SK-N-SH (cell line): ENCODE measurements at regions not wholly inside any gene's neighbourhood (a gene's known extent, or its start where the extent isn't known, plus 50 kb on each side); places are given as distances from the start of the nearest gene placed in this dataset.

Experiments
- CTCF ChIA-PET: fragments of 300-600, 350-600 bp; formaldehyde crosslinking; extraction: SDS; loops from one replicate; lab custom pipeline; 2021; lab: Yijun Ruan, JAX
- POLR2A ChIA-PET: fragments of 350-600 bp; sonication (Branson Sonifier 250); formaldehyde crosslinking; extraction: SDS; loops from one replicate; lab custom pipeline; 2020; ENCODE audit warnings: antibody characterized with exemption, inconsistent platforms; lab: Yijun Ruan, JAX
- DNase-seq: peaks from one replicate; pipeline ENCODE4 v3.0.0; 2012
- H2AFZ ChIP-seq: fragments of 200-600 bp; sonication (generic); 2 replicates; pipeline ENCODE4 v1.8.1; 2016; ENCODE audit warnings: antibody characterized with exemption, mild to moderate bottlenecking, low read depth
- H3F3A ChIP-seq: fragments of 200-600 bp; sonication (generic); replicated peaks from 2 replicates; pipeline ENCODE3; 2016; ENCODE audit warnings: antibody characterized with exemption, mild to moderate bottlenecking; ENCODE audit not compliant: insufficient read depth
- H3K27ac ChIP-seq, 2 experiments: fragments of 200-500 bp in 1 of 2; fragments of 200-600 bp in 1 of 2; sonication (Bioruptor generic) in 1 of 2; sonication (generic), shearing (Covaris generic) in 1 of 2; 2 replicates each; pipeline versions ENCODE4 v1.5.1 to v1.6.1; 2014 to 2016; ENCODE audit warnings: low read depth in 2 of 2, inconsistent platforms in 1 of 2, low read length in 1 of 2, mild to moderate bottlenecking in 1 of 2, mixed read lengths in 1 of 2
- H3K27me3 ChIP-seq: fragments of 200-600 bp; sonication (generic), shearing (Covaris generic); 2 replicates; pipeline ENCODE4 v1.6.1; 2016; ENCODE audit warnings: mixed run types; ENCODE audit not compliant: insufficient read depth
- H3K36me3 ChIP-seq, 2 experiments: fragments of 200-500 bp in 1 of 2; fragments of 200-600 bp in 1 of 2; sonication (Bioruptor generic) in 1 of 2; sonication (generic) in 1 of 2; replicated peaks in 1 of 2; 2 replicates each; pipeline versions ENCODE3 to v1.5.1; 2014 to 2016; ENCODE audit warnings: low read length in 1 of 2, mild to moderate bottlenecking in 1 of 2; ENCODE audit not compliant: insufficient read depth in 2 of 2, control insufficient read depth in 1 of 2
- H3K4me1 ChIP-seq, 2 experiments: fragments of 200-500 bp in 1 of 2; fragments of 200-600 bp in 1 of 2; sonication (Bioruptor generic) in 1 of 2; sonication (generic), shearing (Covaris generic) in 1 of 2; 2 replicates each; pipeline versions ENCODE4 v1.5.1 to v1.6.1; 2014 to 2016; ENCODE audit warnings: low read depth in 1 of 2, low read length in 1 of 2, mixed run types in 1 of 2; ENCODE audit not compliant: insufficient read depth in 2 of 2, control insufficient read depth in 1 of 2
- H3K4me2 ChIP-seq: fragments of 200-600 bp; sonication (generic), shearing (Covaris generic); 2 replicates; pipeline ENCODE4 v1.6.1; 2017; ENCODE audit warnings: mixed run types
- H3K4me3 ChIP-seq, 2 experiments: fragments of 200-500 bp in 1 of 2; fragments of 200-600 bp in 1 of 2; sonication (Bioruptor generic) in 1 of 2; sonication (generic), shearing (Covaris generic) in 1 of 2; 2 replicates each; pipeline versions ENCODE4 v1.5.1 to v1.8.1; 2014 to 2016; ENCODE audit warnings: low read depth in 2 of 2, inconsistent platforms in 1 of 2, low read length in 1 of 2, mild to moderate bottlenecking in 1 of 2, mixed read lengths in 1 of 2, moderate library complexity in 1 of 2
- H3K79me2 ChIP-seq: fragments of 200-600 bp; sonication (generic); 2 replicates; pipeline ENCODE4 v1.8.1; 2017; ENCODE audit warnings: mild to moderate bottlenecking; ENCODE audit not compliant: insufficient read depth
- H3K9ac ChIP-seq: fragments of 200-600 bp; sonication (generic); 2 replicates; pipeline ENCODE4 v1.6.1; 2017; ENCODE audit warnings: mixed run types
- H3K9me2 ChIP-seq: fragments of 200-600 bp; sonication (generic); 2 replicates; pipeline ENCODE4 v1.6.1; 2017; ENCODE audit warnings: mixed run types
- H3K9me3 ChIP-seq: fragments of 200-600 bp; sonication (generic); 2 replicates; pipeline ENCODE4 v1.6.1; 2017; ENCODE audit warnings: mixed run types, mild to moderate bottlenecking, moderate library complexity
- H4K20me1 ChIP-seq: fragments of 200-600 bp; sonication (generic); 2 replicates; pipeline ENCODE4 v1.6.1; 2017; ENCODE audit warnings: mild to moderate bottlenecking, mixed run types; ENCODE audit not compliant: insufficient read depth
- CHD2 ChIP-seq: fragments of 150-350 bp; IDR thresholded peaks from 2 replicates; pipeline ENCODE4 v1.6.1; 2018; ENCODE audit warnings: low read length; ENCODE audit not compliant: partially characterized antibody
- EP300 ChIP-seq, 2 experiments: IDR thresholded peaks; 2 replicates each; pipeline versions ENCODE4 v1.4.0 to v1.6.1; 2012; ENCODE audit warnings: borderline replicate concordance in 1 of 2, low read depth in 1 of 2, low read length in 1 of 2
- EZH2phosphoT487 ChIP-seq: fragments of 200-600 bp; sonication (generic); IDR thresholded peaks from 2 replicates; pipeline ENCODE4 v1.6.1; 2017; ENCODE audit warnings: low read depth, mixed run types, mild to moderate bottlenecking, antibody characterized with exemption, moderate library complexity, borderline replicate concordance
- FOSL2 ChIP-seq: IDR thresholded peaks from 2 replicates; pipeline ENCODE4 v1.4.0; 2012; ENCODE audit warnings: low read depth, mild to moderate bottlenecking, moderate library complexity, borderline replicate concordance
- FOXM1 ChIP-seq: IDR thresholded peaks from 2 replicates; pipeline ENCODE4 v1.4.0; 2012; ENCODE audit warnings: low read depth, mild to moderate bottlenecking
- GABPA ChIP-seq: IDR thresholded peaks from 2 replicates; pipeline ENCODE4 v1.4.0; 2012; ENCODE audit warnings: low read depth, mild to moderate bottlenecking
- JUND ChIP-seq: IDR thresholded peaks from 2 replicates; pipeline ENCODE4 v1.4.0; 2012
- MXI1 ChIP-seq: IDR thresholded peaks from 2 replicates; pipeline ENCODE4 v1.6.1; 2012; ENCODE audit warnings: mild to moderate bottlenecking, low read depth, low read length, improper control_type of control experiment
- NFIC ChIP-seq: IDR thresholded peaks from 2 replicates; pipeline ENCODE4 v1.4.0; 2012; ENCODE audit warnings: borderline replicate concordance
- NRF1 ChIP-seq: IDR thresholded peaks from 2 replicates; pipeline ENCODE4 v1.6.1; 2012; ENCODE audit warnings: low read depth, mild to moderate bottlenecking, low read length
- RAD21 ChIP-seq: IDR thresholded peaks from 2 replicates; pipeline ENCODE4 v1.6.1; 2012; ENCODE audit warnings: mild to moderate bottlenecking, low read length
- RCOR1 ChIP-seq: fragments of 150-350 bp; IDR thresholded peaks from 2 replicates; pipeline ENCODE4 v1.6.1; 2017; ENCODE audit warnings: antibody characterized with exemption, low read length
- RXRA ChIP-seq: IDR thresholded peaks from 2 replicates; pipeline ENCODE4 v1.4.0; 2012; ENCODE audit warnings: low read depth, mild to moderate bottlenecking, borderline replicate concordance
- TAF1 ChIP-seq: IDR thresholded peaks from 2 replicates; pipeline ENCODE4 v1.6.1; 2012; ENCODE audit warnings: low read depth, mild to moderate bottlenecking, low read length, moderate library complexity, borderline replicate concordance
- TCF12 ChIP-seq: IDR thresholded peaks from 2 replicates; pipeline ENCODE4 v1.4.0; 2012
- TEAD4 ChIP-seq: IDR thresholded peaks from 2 replicates; pipeline ENCODE4 v1.4.0; 2012; ENCODE audit warnings: mild to moderate bottlenecking, borderline replicate concordance; ENCODE audit not compliant: insufficient read depth
- WGBS: methylation state at CpG from one replicate; pipeline ENCODE4 v1.1.6; 2017; ENCODE audit warnings: low lambda C conversion rate; 5-methylcytosine and 5-hydroxymethylcytosine counted together
- TF ChIP-seq, protein P1 (sequence below): fragments of 200-600 bp; sonication (generic); IDR thresholded peaks from 2 replicates; pipeline ENCODE4 v1.6.1; 2017; ENCODE audit warnings: antibody characterized with exemption, mild to moderate bottlenecking, moderate library complexity
- TF ChIP-seq, protein P2 (sequence below): IDR thresholded peaks from 2 replicates; pipeline ENCODE4 v1.6.1; 2012; ENCODE audit warnings: mild to moderate bottlenecking, low read depth, low read length, moderate library complexity
- TF ChIP-seq, protein P3 (sequence below): IDR thresholded peaks from 2 replicates; pipeline ENCODE4 v1.4.0; 2012; ENCODE audit warnings: low read depth
- TF ChIP-seq, protein P4 (sequence below): IDR thresholded peaks from 2 replicates; pipeline ENCODE4 v1.4.0; 2012; ENCODE audit warnings: low read depth, borderline replicate concordance

DNA sequence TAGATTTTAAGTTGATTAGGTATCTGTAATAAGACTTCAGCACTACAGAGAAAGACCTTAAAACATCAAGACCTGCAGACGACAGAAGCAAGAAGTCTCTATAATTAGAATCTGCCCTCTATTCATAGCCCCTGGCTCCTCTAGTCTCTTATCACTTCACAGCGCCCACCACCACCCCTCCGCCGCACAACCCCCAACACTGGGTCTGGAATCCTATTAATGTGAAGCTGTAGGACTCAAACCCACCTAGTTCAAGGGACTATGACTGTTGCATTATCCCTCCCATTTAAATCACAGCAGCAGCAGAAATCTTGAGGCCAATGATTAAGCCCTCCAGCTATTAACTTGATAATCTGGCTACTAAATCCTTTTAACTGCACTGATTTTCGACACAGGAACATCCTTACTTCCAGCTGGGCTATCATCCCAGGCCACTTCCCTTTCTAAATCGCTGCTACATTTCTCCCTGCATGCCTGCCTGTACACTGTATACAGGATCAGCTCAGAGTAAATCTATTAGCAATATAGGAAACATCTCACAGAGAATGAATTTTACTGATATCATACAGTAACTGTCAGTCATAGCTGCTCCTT, 159.5 kb upstream of the GRAMD2B start:
- Histone ChIP-seq H4K20me1 (no peaks in the 10 kb centered on the region), H3K4me1 (peaks cover 0 to 3% of the 10 kb centered on the region in 2 experiments; a peak in 2 of 4 replicates), H3K9me2 (no peaks in the 10 kb centered on the region), H3K4me2 (no peak overlapping the region), H3K9ac (no peak overlapping the region), H3K36me3 (no peaks in the 10 kb centered on the region), H3F3A (no peaks in the 10 kb centered on the region), H3K27me3 (no peaks in the 10 kb centered on the region), H3K9me3 (no peaks in the 10 kb centered on the region), H3K4me3 (no peak overlapping the region), H2AFZ (no peak overlapping the region), H3K79me2 (no peaks in the 10 kb centered on the region), H3K27ac (peak overlapping the region in 1 of 2 experiments; percentile 67; a peak in 1 of 4 replicates)
- TF ChIP-seq NRF1 (no peak), NFIC (no peak), EZH2phosphoT487 (no peak), MXI1 (no peak), RCOR1 (no peak), TAF1 (no peak), FOSL2 (no peak), RAD21 (peak; percentile 20; the same call in 1 of the 2 replicates), FOXM1 (no peak), TEAD4 (no peak), EP300 (IDR thresholded peaks at IDR 0.05; ENCODE audit: borderline replicate concordance in 1 of 2, low read depth in 1 of 2, low read length in 1 of 2) (peak in 1 of 2 experiments; percentile 60; a peak in 2 of 4 replicates), GABPA (no peak), CHD2 (peak; percentile 28), TCF12 (no peak), RXRA (no peak), JUND (no peak)
- TF ChIP-seq, protein P1, sequence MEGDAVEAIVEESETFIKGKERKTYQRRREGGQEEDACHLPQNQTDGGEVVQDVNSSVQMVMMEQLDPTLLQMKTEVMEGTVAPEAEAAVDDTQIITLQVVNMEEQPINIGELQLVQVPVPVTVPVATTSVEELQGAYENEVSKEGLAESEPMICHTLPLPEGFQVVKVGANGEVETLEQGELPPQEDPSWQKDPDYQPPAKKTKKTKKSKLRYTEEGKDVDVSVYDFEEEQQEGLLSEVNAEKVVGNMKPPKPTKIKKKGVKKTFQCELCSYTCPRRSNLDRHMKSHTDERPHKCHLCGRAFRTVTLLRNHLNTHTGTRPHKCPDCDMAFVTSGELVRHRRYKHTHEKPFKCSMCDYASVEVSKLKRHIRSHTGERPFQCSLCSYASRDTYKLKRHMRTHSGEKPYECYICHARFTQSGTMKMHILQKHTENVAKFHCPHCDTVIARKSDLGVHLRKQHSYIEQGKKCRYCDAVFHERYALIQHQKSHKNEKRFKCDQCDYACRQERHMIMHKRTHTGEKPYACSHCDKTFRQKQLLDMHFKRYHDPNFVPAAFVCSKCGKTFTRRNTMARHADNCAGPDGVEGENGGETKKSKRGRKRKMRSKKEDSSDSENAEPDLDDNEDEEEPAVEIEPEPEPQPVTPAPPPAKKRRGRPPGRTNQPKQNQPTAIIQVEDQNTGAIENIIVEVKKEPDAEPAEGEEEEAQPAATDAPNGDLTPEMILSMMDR = no peak
- TF ChIP-seq, protein P2, sequence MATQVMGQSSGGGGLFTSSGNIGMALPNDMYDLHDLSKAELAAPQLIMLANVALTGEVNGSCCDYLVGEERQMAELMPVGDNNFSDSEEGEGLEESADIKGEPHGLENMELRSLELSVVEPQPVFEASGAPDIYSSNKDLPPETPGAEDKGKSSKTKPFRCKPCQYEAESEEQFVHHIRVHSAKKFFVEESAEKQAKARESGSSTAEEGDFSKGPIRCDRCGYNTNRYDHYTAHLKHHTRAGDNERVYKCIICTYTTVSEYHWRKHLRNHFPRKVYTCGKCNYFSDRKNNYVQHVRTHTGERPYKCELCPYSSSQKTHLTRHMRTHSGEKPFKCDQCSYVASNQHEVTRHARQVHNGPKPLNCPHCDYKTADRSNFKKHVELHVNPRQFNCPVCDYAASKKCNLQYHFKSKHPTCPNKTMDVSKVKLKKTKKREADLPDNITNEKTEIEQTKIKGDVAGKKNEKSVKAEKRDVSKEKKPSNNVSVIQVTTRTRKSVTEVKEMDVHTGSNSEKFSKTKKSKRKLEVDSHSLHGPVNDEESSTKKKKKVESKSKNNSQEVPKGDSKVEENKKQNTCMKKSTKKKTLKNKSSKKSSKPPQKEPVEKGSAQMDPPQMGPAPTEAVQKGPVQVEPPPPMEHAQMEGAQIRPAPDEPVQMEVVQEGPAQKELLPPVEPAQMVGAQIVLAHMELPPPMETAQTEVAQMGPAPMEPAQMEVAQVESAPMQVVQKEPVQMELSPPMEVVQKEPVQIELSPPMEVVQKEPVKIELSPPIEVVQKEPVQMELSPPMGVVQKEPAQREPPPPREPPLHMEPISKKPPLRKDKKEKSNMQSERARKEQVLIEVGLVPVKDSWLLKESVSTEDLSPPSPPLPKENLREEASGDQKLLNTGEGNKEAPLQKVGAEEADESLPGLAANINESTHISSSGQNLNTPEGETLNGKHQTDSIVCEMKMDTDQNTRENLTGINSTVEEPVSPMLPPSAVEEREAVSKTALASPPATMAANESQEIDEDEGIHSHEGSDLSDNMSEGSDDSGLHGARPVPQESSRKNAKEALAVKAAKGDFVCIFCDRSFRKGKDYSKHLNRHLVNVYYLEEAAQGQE = no peak
- TF ChIP-seq, protein P3, sequence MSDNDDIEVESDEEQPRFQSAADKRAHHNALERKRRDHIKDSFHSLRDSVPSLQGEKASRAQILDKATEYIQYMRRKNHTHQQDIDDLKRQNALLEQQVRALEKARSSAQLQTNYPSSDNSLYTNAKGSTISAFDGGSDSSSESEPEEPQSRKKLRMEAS = no peak
- TF ChIP-seq, protein P4, sequence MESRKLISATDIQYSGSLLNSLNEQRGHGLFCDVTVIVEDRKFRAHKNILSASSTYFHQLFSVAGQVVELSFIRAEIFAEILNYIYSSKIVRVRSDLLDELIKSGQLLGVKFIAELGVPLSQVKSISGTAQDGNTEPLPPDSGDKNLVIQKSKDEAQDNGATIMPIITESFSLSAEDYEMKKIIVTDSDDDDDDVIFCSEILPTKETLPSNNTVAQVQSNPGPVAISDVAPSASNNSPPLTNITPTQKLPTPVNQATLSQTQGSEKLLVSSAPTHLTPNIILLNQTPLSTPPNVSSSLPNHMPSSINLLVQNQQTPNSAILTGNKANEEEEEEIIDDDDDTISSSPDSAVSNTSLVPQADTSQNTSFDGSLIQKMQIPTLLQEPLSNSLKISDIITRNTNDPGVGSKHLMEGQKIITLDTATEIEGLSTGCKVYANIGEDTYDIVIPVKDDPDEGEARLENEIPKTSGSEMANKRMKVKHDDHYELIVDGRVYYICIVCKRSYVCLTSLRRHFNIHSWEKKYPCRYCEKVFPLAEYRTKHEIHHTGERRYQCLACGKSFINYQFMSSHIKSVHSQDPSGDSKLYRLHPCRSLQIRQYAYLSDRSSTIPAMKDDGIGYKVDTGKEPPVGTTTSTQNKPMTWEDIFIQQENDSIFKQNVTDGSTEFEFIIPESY = no peak
- ChIA-PET CTCF (interaction anchor here (1.0 to 1.4 kb wide), 2 partner anchors 8 to 332 kb away, joined by 3 read pairs; no protein-coding TSS in a partner anchor), POLR2A (no interaction called here)
- peak; percentile 62 for DNase-seq
- WGBS = 41% methylated on average over 6 of the region's 6 CpGs
